Liver (tissue), 8 donors: ENCODE measurements at regions not wholly inside any gene's neighbourhood (a gene's known extent, or its start where the extent isn't known, plus 50 kb on each side); places are given as distances from the start of the nearest gene placed in this dataset.

Experiments used
- DNase-seq: peaks from one replicate; pipeline ENCODE4 v3.0.0-alpha.2; 2017; ENCODE audit warnings: low spot score
- H3K27ac ChIP-seq, 2 donors: one replicate each; pipeline ENCODE4 v1.7.0; 2013; ENCODE audit warnings: inconsistent platforms in 2 of 2, low read length in 2 of 2, control low read depth in 1 of 2, low read depth in 1 of 2, mild to moderate bottlenecking in 1 of 2
- H3K27me3 ChIP-seq, 4 donors: one replicate each; pipeline versions ENCODE4 v1.6.1 to v1.7.0; 2013; ENCODE audit warnings: low read length in 3 of 4, inconsistent platforms in 1 of 4, mild to moderate bottlenecking in 1 of 4, moderate library complexity in 1 of 4; ENCODE audit not compliant: control insufficient read depth in 4 of 4, insufficient read depth in 4 of 4
- H3K36me3 ChIP-seq, 4 donors: one replicate each; pipeline versions ENCODE4 v1.6.1 to v1.7.0; 2013; ENCODE audit warnings: low read length in 3 of 4, mild to moderate bottlenecking in 3 of 4, low read depth in 1 of 4, moderate library complexity in 1 of 4; ENCODE audit not compliant: control insufficient read depth in 4 of 4, insufficient read depth in 3 of 4
- H3K4me1 ChIP-seq, 4 donors: one replicate each; pipeline versions ENCODE4 v1.6.1 to v1.7.0; 2013; ENCODE audit warnings: low read length in 3 of 4, mild to moderate bottlenecking in 3 of 4, moderate library complexity in 1 of 4; ENCODE audit not compliant: control insufficient read depth in 4 of 4, insufficient read depth in 4 of 4
- H3K4me3 ChIP-seq, 3 donors: one replicate each; pipeline versions ENCODE4 v1.6.1 to v1.7.0; 2013; ENCODE audit warnings: low read length in 3 of 3, control low read depth in 1 of 3, low read depth in 1 of 3, mild to moderate bottlenecking in 1 of 3
- H3K9ac ChIP-seq, 2 donors: one replicate each; pipeline ENCODE4 v1.7.0; 2013; ENCODE audit warnings: low read length in 2 of 2, mild to moderate bottlenecking in 2 of 2, moderate library complexity in 2 of 2, control low read depth in 1 of 2, low read depth in 1 of 2
- H3K9me3 ChIP-seq, 4 donors: one replicate each; pipeline versions ENCODE4 v1.6.1 to v1.7.0; 2013; ENCODE audit warnings: low read length in 3 of 4; ENCODE audit not compliant: control insufficient read depth in 4 of 4
- ATF3 ChIP-seq: IDR thresholded peaks from 2 replicates; pipeline ENCODE4 v1.6.1; 2016; ENCODE audit warnings: antibody characterized with exemption
- CTCF ChIP-seq: fragments of 150-350 bp; IDR thresholded peaks from 2 replicates; pipeline ENCODE4 v1.5.1; 2017; ENCODE audit warnings: improper control_type of control experiment, low read depth, low read length; ENCODE audit not compliant: missing input control
- EGR1 ChIP-seq, 2 donors: IDR thresholded peaks; 2 replicates each; pipeline ENCODE4 v1.6.1; 2016 to 2018; ENCODE audit warnings: antibody characterized with exemption in 2 of 2, low read depth in 2 of 2
- FOXA1 ChIP-seq: IDR thresholded peaks from 2 replicates; pipeline ENCODE4 v1.6.1; 2016; ENCODE audit warnings: antibody characterized with exemption
- FOXA2 ChIP-seq: IDR thresholded peaks from 2 replicates; pipeline ENCODE4 v1.6.1; 2016; ENCODE audit warnings: antibody characterized with exemption
- GABPA ChIP-seq, 2 donors: IDR thresholded peaks in 1 of 2; conservative IDR thresholded peaks in 1 of 2; 2 replicates each; pipeline ENCODE4 v1.6.1; 2016; ENCODE audit warnings: antibody characterized with exemption in 2 of 2, mild to moderate bottlenecking in 1 of 2, moderate library complexity in 1 of 2
- HNF4A ChIP-seq, 2 donors: conservative IDR thresholded peaks; 2 replicates each; pipeline ENCODE4 v1.6.1; 2016; ENCODE audit warnings: antibody characterized with exemption in 2 of 2, mild to moderate bottlenecking in 2 of 2
- NR2F2 ChIP-seq: IDR thresholded peaks from 2 replicates; pipeline ENCODE4 v1.6.1; 2016; ENCODE audit warnings: antibody characterized with exemption
- RXRA ChIP-seq, 2 donors: IDR thresholded peaks; 2 replicates each; pipeline ENCODE4 v1.6.1; 2017 to 2018; ENCODE audit warnings: antibody characterized with exemption in 2 of 2, mild to moderate bottlenecking in 1 of 2
- SP1 ChIP-seq: IDR thresholded peaks from 2 replicates; pipeline ENCODE4 v1.6.1; 2018; ENCODE audit warnings: antibody characterized with exemption, mild to moderate bottlenecking
- TAF1 ChIP-seq: conservative IDR thresholded peaks from 2 replicates; pipeline ENCODE4 v1.6.1; 2016; ENCODE audit warnings: antibody characterized with exemption, mild to moderate bottlenecking
- ZBTB33 ChIP-seq: IDR thresholded peaks from 2 replicates; pipeline ENCODE4 v1.6.1; 2016; ENCODE audit warnings: antibody characterized with exemption
- WGBS: extraction: QIAGEN DNeasy Blood & Tissue Kit; methylation state at CpG from one replicate; pipeline ENCODE4 v1.1.7; 2013; 5-methylcytosine and 5-hydroxymethylcytosine counted together
- donor health status: healthy.
- donor health status: healthy.
- donor health status: healthy.
- donor health status: healthy.
- donor health status: healthy.

- no peak overlapping the region for H3K27ac ChIP-seq
- H3K4me3 ChIP-seq = no peak overlapping the region
- no peaks in the 10 kb centered on the region for H3K27me3 ChIP-seq
- no peaks in the 10 kb centered on the region for H3K9me3 ChIP-seq
- no peak for DNase-seq
- H3K9ac ChIP-seq = no peak overlapping the region
- H3K4me1 ChIP-seq = no peaks in the 10 kb centered on the region
- no peaks in the 10 kb centered on the region for H3K36me3 ChIP-seq
- no peak for TF ChIP-seq NR2F2
- no peak for TF ChIP-seq CTCF
- TF ChIP-seq FOXA2 = no peak
- TF ChIP-seq ATF3 = no peak
- no peak for TF ChIP-seq GABPA (IDR thresholded peaks at IDR 0.05 in 1 of 2, conservative IDR thresholded peaks at IDR 0.05 in 1 of 2)
- no peak for TF ChIP-seq HNF4A (conservative IDR thresholded peaks at IDR 0.05)
- TF ChIP-seq TAF1 = no peak
Observed at GRCh38 chr7:91660734-91661356, 219.7 kb downstream of the MTERF1 start.

- Histone ChIP-seq H3K4me3 (no peak overlapping the region), H3K36me3 (no peaks in the 10 kb centered on the region), H3K27me3 (no peaks in the 10 kb centered on the region), H3K4me1 (no peaks in the 10 kb centered on the region), H3K9me3 (no peaks in the 10 kb centered on the region), H3K27ac (no peak overlapping the region), H3K9ac (no peak overlapping the region)
- WGBS = 92% methylated on average over 4 of the region's 4 CpGs
- no peak for DNase-seq
- TF ChIP-seq FOXA1 (no peak), ATF3 (no peak), RXRA (IDR thresholded peaks at IDR 0.05) (no peak), ZBTB33 (no peak), SP1 (no peak), CTCF (no peak), EGR1 (IDR thresholded peaks at IDR 0.05; ENCODE audit: low read depth in 2 of 2) (no peak), NR2F2 (no peak), HNF4A (conservative IDR thresholded peaks at IDR 0.05) (no peak)
Observed at GRCh38 chr7:91661727-91662126, 218.8 kb downstream of the MTERF1 start.
